Hepatocyte (in vitro differentiated cells): ENCODE measurements at regions not wholly inside any gene's neighbourhood (a gene's known extent, or its start where the extent isn't known, plus 50 kb on each side); places are given as distances from the start of the nearest gene placed in this dataset.

Experiments
- CTCF ChIP-seq: fragments of 200-600 bp; sonication (generic); IDR thresholded peaks from 2 replicates; pipeline ENCODE4 v1.5.1; 2016; ENCODE audit warnings: antibody characterized with exemption, mild to moderate bottlenecking; ENCODE audit not compliant: poor library complexity
- EZH2 ChIP-seq: fragments of 200-600 bp; sonication (generic); IDR thresholded peaks from 2 replicates; pipeline ENCODE4 v1.6.1; 2016; ENCODE audit warnings: antibody characterized with exemption, mild to moderate bottlenecking, borderline replicate concordance
- EZH2phosphoT487 ChIP-seq: fragments of 200-600 bp; sonication (generic); IDR thresholded peaks from one replicate; pipeline ENCODE4 v1.6.1; 2018; ENCODE audit warnings: antibody characterized with exemption, mild to moderate bottlenecking, low read depth, moderate library complexity; ENCODE audit not compliant: unreplicated experiment, severe bottlenecking

DNA sequence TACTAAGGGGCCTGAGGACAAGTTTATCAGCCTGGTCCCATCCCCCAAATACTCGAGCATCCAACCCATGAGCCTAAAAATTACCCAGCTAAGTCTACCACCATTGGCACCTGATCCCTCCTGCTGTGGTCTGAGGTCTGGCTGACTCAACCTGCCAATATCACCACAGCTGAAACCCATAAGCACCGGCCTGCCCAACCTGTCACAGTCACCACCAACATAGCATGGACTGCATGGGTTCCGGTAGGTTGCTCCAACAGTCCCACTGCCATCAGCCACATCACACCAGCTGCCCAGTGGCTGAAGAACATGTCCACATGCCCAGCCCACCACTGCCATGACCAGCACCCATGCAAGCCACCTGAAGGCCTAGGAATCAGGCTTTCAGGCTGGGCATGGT, 495.0 kb downstream of the PRELID2 start:
- no peak for TF ChIP-seq CTCF
- TF ChIP-seq EZH2phosphoT487, result no peak
- no peak for TF ChIP-seq EZH2
